HEK293T (cell line): ENCODE measurements at regions not wholly inside any gene's neighbourhood (a gene's known extent, or its start where the extent isn't known, plus 50 kb on each side); places are given as distances from the start of the nearest gene placed in this dataset.

ENCODE experiments used
- SP1 ChIP-seq: fragments of 450-650 bp; IDR thresholded peaks from 2 replicates; pipeline ENCODE4 v1.6.1; 2017
- SUZ12 ChIP-seq: fragments of 450-650 bp; IDR thresholded peaks from 2 replicates; pipeline ENCODE4 v1.6.1; 2016; ENCODE audit warnings: mild to moderate bottlenecking
- TARDBP ChIP-seq: fragments of 450-650 bp; IDR thresholded peaks from 2 replicates; pipeline ENCODE4 v1.6.1; 2016

- no peak for TF ChIP-seq TARDBP
- TF ChIP-seq SUZ12 = no peak
- TF ChIP-seq SP1 = no peak
Observed at GRCh38 chr2:44101246-44101645, 67.4 kb upstream of the PPM1B start.
